DND-41 (cell line): ENCODE measurements at regions not wholly inside any gene's neighbourhood (a gene's known extent, or its start where the extent isn't known, plus 50 kb on each side); places are given as distances from the start of the nearest gene placed in this dataset.

ENCODE experiments used
- CTCF ChIP-seq: IDR thresholded peaks from 2 replicates; pipeline ENCODE4 v1.5.1; 2012; ENCODE audit warnings: borderline replicate concordance, low read length, moderate library complexity, mild to moderate bottlenecking; ENCODE audit not compliant: poor library complexity, severe bottlenecking; ENCODE audit errors: extremely low read depth
- EZH2 ChIP-seq: IDR thresholded peaks from 3 replicates; pipeline ENCODE4 v1.6.1; 2012; ENCODE audit warnings: borderline replicate concordance, low read depth, mild to moderate bottlenecking, moderate library complexity, low read length, inconsistent platforms; ENCODE audit not compliant: severe bottlenecking

GRCh38 chr7:126001349-126001748, 1071.7 kb upstream of the POT1 start:
- no peak for TF ChIP-seq CTCF
- no peak for TF ChIP-seq EZH2
